ENCODE measurements at regions not wholly inside any gene's neighbourhood (a gene's known extent, or its start where the extent isn't known, plus 50 kb on each side); places are given as distances from the start of the nearest gene placed in this dataset.
"Not testable (repeated sequence)": the region's sequence is repeated elsewhere in the genome, so short reads cannot be mapped to it uniquely, and the experiment has no call there.

- Histone ChIP-seq H3K27me3 (no peaks in the 10 kb centered on the region), H3K27ac (no peak overlapping the region), H3K9me3 (no peaks in the 10 kb centered on the region), H3K36me3 (no peaks in the 10 kb centered on the region), H3K4me1 (no peaks in the 10 kb centered on the region), H3K4me3 (no peak overlapping the region)
- TF ChIP-seq CTCF (IDR thresholded peaks at IDR 0.05) (no peak), POLR2A (IDR thresholded peaks at IDR 0.05) (no peak), POLR2AphosphoS5 (IDR thresholded peaks at IDR 0.05) (no peak)
- DNase-seq (ENCODE audit: low spot score in 2 of 2), result no peak
- intact Hi-C loops (cut with DNase I; ENCODE audit: low total_unique reads), result no loop called here
These were observed 142.6 kb upstream of the TMEM196 start for GRCh38 chr7:19916046-19916445.

- H3K27ac ChIP-seq, result no peak overlapping the region
- H3K9me3 ChIP-seq, result no peaks in the 10 kb centered on the region
- intact Hi-C loops (cut with DNase I; ENCODE audit: low total_unique reads), result no loop called here
- H3K4me1 ChIP-seq, result no peaks in the 10 kb centered on the region
- H3K4me3 ChIP-seq, result no peak overlapping the region
- no peaks in the 10 kb centered on the region for H3K27me3 ChIP-seq
- no peak for TF ChIP-seq CTCF (IDR thresholded peaks at IDR 0.05)
- TF ChIP-seq POLR2AphosphoS5 (IDR thresholded peaks at IDR 0.05), result no peak
- TF ChIP-seq POLR2A (IDR thresholded peaks at IDR 0.05), result no peak
- no peaks in the 10 kb centered on the region for H3K36me3 ChIP-seq
- no peak for DNase-seq (ENCODE audit: low spot score in 2 of 2)
These were observed 142.2 kb upstream of the TMEM196 start for GRCh38 chr7:19915596-19915995.

GRCh38 chr7:19914866-19915265 lies 141.4 kb upstream of the TMEM196 start:
- Histone ChIP-seq H3K27me3 (no peaks in the 10 kb centered on the region), H3K36me3 (no peaks in the 10 kb centered on the region), H3K9me3 (peaks cover 0 to 5% of the 10 kb centered on the region in 2 donors), H3K4me1 (no peaks in the 10 kb centered on the region), H3K4me3 (no peak overlapping the region), H3K27ac (no peak overlapping the region)
- no peak for TF ChIP-seq POLR2A (IDR thresholded peaks at IDR 0.05)
- TF ChIP-seq POLR2AphosphoS5 (IDR thresholded peaks at IDR 0.05), result no peak
- no peak for TF ChIP-seq CTCF (IDR thresholded peaks at IDR 0.05)
- intact Hi-C loops (cut with DNase I; ENCODE audit: low total_unique reads), result no loop called here
- DNase-seq (ENCODE audit: low spot score in 2 of 2), result no peak

GRCh38 chr7:19900118-19900517 lies 126.7 kb upstream of the TMEM196 start:
- Histone ChIP-seq H3K4me1 (no peaks in the 10 kb centered on the region), H3K4me3 (no peak overlapping the region), H3K27ac (no peak overlapping the region), H3K27me3 (no peaks in the 10 kb centered on the region), H3K9me3 (peaks cover 0 to 20% of the 10 kb centered on the region in 2 donors), H3K36me3 (no peaks in the 10 kb centered on the region)
- intact Hi-C loops (cut with DNase I; ENCODE audit: low total_unique reads), result no loop called here
- TF ChIP-seq CTCF (IDR thresholded peaks at IDR 0.05) (no peak), POLR2AphosphoS5 (IDR thresholded peaks at IDR 0.05) (no peak), POLR2A (IDR thresholded peaks at IDR 0.05) (no peak)
- DNase-seq (ENCODE audit: low spot score in 2 of 2), result no peak

- intact Hi-C loops (cut with DNase I; ENCODE audit: low total_unique reads), result no loop called here
These were observed 126.1 kb upstream of the TMEM196 start for GRCh38 chr7:19899529-19899928.

GRCh38 chr7:19882893-19883292 lies 109.5 kb upstream of the TMEM196 start:
- H3K27ac ChIP-seq; H3K9me3 ChIP-seq; H3K4me1 ChIP-seq; intact Hi-C loops (cut with DNase I; ENCODE audit: low total_unique reads); H3K36me3 ChIP-seq; DNase-seq (ENCODE audit: low spot score in 2 of 2); H3K27me3 ChIP-seq; H3K4me3 ChIP-seq: not testable (repeated sequence)

More at GRCh38 chr7:19899529-19899928, 126.1 kb upstream of the TMEM196 start:
- TF ChIP-seq CTCF (IDR thresholded peaks at IDR 0.05), result no peak
- no peak for TF ChIP-seq POLR2AphosphoS5 (IDR thresholded peaks at IDR 0.05)
- TF ChIP-seq POLR2A (IDR thresholded peaks at IDR 0.05), result no peak
- no peak overlapping the region for H3K4me3 ChIP-seq
- DNase-seq (ENCODE audit: low spot score in 2 of 2), result no peak
- H3K36me3 ChIP-seq, result no peaks in the 10 kb centered on the region
- no peaks in the 10 kb centered on the region for H3K4me1 ChIP-seq
- no peaks in the 10 kb centered on the region for H3K27me3 ChIP-seq
- H3K9me3 ChIP-seq, result peaks cover 0 to 20% of the 10 kb centered on the region in 2 donors
- no peak overlapping the region for H3K27ac ChIP-seq
